ENCODE measurements at regions not wholly inside any gene's neighbourhood (a gene's known extent, or its start where the extent isn't known, plus 50 kb on each side); places are given as distances from the start of the nearest gene placed in this dataset.

- ATAC-seq (no peak), DNase-seq (no peak)
- Mint-ChIP-seq H3K27ac (no peak overlapping the region), H3K4me3 (no peak overlapping the region), H3K36me3 (no peaks in the 10 kb centered on the region), H3K27me3 (ENCODE audit: low read depth in 2 of 2) (peaks cover 23 to 34% of the 10 kb centered on the region in 2 donors), H3K9me3 (no peaks in the 10 kb centered on the region), H3K4me1 (no peaks in the 10 kb centered on the region)
- WGBS (ENCODE audit: insufficient coverage) = 84% methylated on average over 14 of the region's 14 CpGs
- intact Hi-C loops (cut with micrococcal nuclease) = no loop called here
- no peak for TF ChIP-seq CTCF (IDR thresholded peaks at IDR 0.05)
- no peak overlapping the region for H3K27ac ChIP-seq (ENCODE audit: low read length)
- no peaks in the 10 kb centered on the region for H3K9me3 ChIP-seq (ENCODE audit: control insufficient read depth, insufficient read depth, low read length)
- H3K36me3 ChIP-seq (ENCODE audit: control insufficient read depth, insufficient read depth, low read length) = no peaks in the 10 kb centered on the region
- peaks cover 3% of the 10 kb centered on the region for H3K27me3 ChIP-seq (ENCODE audit: control insufficient read depth, insufficient read depth, low read length)
- peaks cover 3% of the 10 kb centered on the region for H3K4me1 ChIP-seq (ENCODE audit: control insufficient read depth, insufficient read depth, low read length)
- no peak overlapping the region for H3K4me3 ChIP-seq (ENCODE audit: low read length)
These were observed 51.3 kb upstream of the ODC1 start for GRCh38 chr2:10499275-10499907.

GRCh38 chr2:10498525-10499274 is 50.6 kb upstream of the ODC1 start:
- peaks cover 10% of the 10 kb centered on the region for H3K4me1 ChIP-seq (ENCODE audit: control insufficient read depth, insufficient read depth, low read length)
- no peaks in the 10 kb centered on the region for H3K9me3 ChIP-seq (ENCODE audit: control insufficient read depth, insufficient read depth, low read length)
- DNase-seq (no peak), ATAC-seq (no peak)
- intact Hi-C loops (cut with micrococcal nuclease) = no loop called here
- Mint-ChIP-seq H3K36me3 (no peaks in the 10 kb centered on the region), H3K27me3 (ENCODE audit: low read depth in 2 of 2) (peaks cover 23 to 34% of the 10 kb centered on the region in 2 donors), H3K9me3 (no peaks in the 10 kb centered on the region), H3K4me1 (no peaks in the 10 kb centered on the region), H3K27ac (no peak overlapping the region), H3K4me3 (no peak overlapping the region)
- no peak overlapping the region for H3K4me3 ChIP-seq (ENCODE audit: low read length)
- TF ChIP-seq CTCF (IDR thresholded peaks at IDR 0.05) = no peak
- no peak overlapping the region for H3K27ac ChIP-seq (ENCODE audit: low read length)
- peaks cover 3% of the 10 kb centered on the region for H3K27me3 ChIP-seq (ENCODE audit: control insufficient read depth, insufficient read depth, low read length)
- 87% methylated on average over 11 of the region's 11 CpGs for WGBS (ENCODE audit: insufficient coverage)
- H3K36me3 ChIP-seq (ENCODE audit: control insufficient read depth, insufficient read depth, low read length) = no peaks in the 10 kb centered on the region
